ENCODE measurements at regions not wholly inside any gene's neighbourhood (a gene's known extent, or its start where the extent isn't known, plus 50 kb on each side); places are given as distances from the start of the nearest gene placed in this dataset.

DNA sequence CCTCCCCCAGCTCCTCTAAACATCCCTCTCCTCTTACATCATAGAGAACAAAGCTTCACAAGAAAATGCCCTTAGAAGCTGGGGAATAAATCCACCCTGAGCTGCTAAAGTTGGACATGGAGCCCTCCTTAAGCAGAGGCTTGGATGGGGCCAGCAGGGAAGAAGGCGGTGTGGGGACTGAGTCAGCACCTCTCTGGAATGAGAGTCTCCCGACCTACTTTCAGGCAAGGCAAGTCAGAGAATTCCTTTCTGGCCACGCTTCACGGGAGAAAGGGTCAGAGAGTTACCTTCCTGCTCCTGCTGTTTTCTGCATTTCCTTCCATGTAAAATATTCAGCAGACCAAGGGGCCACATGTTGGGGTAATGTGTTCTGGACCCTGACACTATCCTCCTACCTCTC is 113.3 kb upstream of the PRB2 start:
- no peaks in the 10 kb centered on the region for H3K27me3 ChIP-seq (ENCODE audit: insufficient read depth, poor library complexity, severe bottlenecking)
- no peaks in the 10 kb centered on the region for H3K36me3 ChIP-seq (ENCODE audit: low read depth)
- H3K4me1 ChIP-seq (ENCODE audit: insufficient read depth, poor library complexity, severe bottlenecking), result no peaks in the 10 kb centered on the region
- no peak for ATAC-seq (ENCODE audit: low read depth)
- H3K4me3 ChIP-seq (ENCODE audit: severe bottlenecking), result no peak overlapping the region
- H3K27ac ChIP-seq (ENCODE audit: poor library complexity, severe bottlenecking), result no peak overlapping the region
- no peak for DNase-seq (ENCODE audit: low spot score)
- no peaks in the 10 kb centered on the region for H3K9me3 ChIP-seq (ENCODE audit: severe bottlenecking)
- TF ChIP-seq, protein P1, sequence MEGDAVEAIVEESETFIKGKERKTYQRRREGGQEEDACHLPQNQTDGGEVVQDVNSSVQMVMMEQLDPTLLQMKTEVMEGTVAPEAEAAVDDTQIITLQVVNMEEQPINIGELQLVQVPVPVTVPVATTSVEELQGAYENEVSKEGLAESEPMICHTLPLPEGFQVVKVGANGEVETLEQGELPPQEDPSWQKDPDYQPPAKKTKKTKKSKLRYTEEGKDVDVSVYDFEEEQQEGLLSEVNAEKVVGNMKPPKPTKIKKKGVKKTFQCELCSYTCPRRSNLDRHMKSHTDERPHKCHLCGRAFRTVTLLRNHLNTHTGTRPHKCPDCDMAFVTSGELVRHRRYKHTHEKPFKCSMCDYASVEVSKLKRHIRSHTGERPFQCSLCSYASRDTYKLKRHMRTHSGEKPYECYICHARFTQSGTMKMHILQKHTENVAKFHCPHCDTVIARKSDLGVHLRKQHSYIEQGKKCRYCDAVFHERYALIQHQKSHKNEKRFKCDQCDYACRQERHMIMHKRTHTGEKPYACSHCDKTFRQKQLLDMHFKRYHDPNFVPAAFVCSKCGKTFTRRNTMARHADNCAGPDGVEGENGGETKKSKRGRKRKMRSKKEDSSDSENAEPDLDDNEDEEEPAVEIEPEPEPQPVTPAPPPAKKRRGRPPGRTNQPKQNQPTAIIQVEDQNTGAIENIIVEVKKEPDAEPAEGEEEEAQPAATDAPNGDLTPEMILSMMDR (IDR thresholded peaks at IDR 0.05; ENCODE audit: poor library complexity, severe bottlenecking), result no peak

DNA sequence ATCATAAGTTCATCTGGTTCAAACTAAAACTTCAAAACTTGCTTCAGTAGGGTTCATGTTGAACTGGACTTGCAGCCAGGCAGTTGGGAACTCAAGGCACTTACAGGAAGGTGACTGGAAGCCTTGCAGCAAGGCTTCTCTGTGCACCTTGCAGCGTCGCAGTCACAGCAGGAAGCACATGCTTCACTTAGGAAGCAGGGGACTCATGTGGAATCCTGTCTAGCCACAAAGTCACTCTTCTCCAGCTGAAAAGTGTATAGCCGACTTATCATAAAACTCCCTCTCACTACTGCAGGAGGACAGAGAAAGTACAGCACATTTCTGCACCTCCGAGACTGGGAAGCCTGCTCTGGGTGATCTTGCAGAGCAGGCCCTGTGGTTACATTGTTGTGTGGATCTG is 114.0 kb upstream of the PRB2 start:
- Histone ChIP-seq H3K4me3 (ENCODE audit: severe bottlenecking) (no peak overlapping the region), H3K4me1 (ENCODE audit: insufficient read depth, poor library complexity, severe bottlenecking) (no peaks in the 10 kb centered on the region), H3K36me3 (ENCODE audit: low read depth) (no peaks in the 10 kb centered on the region), H3K9me3 (ENCODE audit: severe bottlenecking) (no peaks in the 10 kb centered on the region), H3K27ac (ENCODE audit: poor library complexity, severe bottlenecking) (no peak overlapping the region), H3K27me3 (ENCODE audit: insufficient read depth, poor library complexity, severe bottlenecking) (no peaks in the 10 kb centered on the region)
- DNase-seq (ENCODE audit: low spot score) (no peak), ATAC-seq (ENCODE audit: low read depth) (no peak)
- TF ChIP-seq, protein P1 (IDR thresholded peaks at IDR 0.05; ENCODE audit: poor library complexity, severe bottlenecking), result no peak

DNA sequence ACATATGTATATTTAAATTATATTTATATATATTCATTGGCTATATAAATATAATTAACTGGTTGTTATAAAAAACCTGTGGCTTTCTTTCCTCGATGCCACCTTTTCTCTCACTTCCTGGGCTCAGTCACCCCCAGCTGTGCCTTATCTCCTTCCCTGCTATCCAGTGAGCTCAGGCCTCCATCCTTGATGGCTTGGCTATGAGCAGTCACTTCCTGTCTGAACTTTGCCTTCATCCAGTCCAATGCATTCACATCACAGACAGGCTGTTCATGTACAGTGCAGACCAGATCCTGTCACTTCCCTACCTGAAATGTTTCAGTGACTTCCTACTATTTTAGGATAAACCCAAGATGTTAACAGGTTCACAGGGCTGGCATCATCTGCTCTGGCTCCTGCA is 115.3 kb upstream of the PRB2 start:
- Histone ChIP-seq H3K27me3 (ENCODE audit: insufficient read depth, poor library complexity, severe bottlenecking) (no peaks in the 10 kb centered on the region), H3K36me3 (ENCODE audit: low read depth) (no peaks in the 10 kb centered on the region), H3K4me1 (ENCODE audit: insufficient read depth, poor library complexity, severe bottlenecking) (no peaks in the 10 kb centered on the region), H3K27ac (ENCODE audit: poor library complexity, severe bottlenecking) (no peak overlapping the region), H3K4me3 (ENCODE audit: severe bottlenecking) (no peak overlapping the region), H3K9me3 (ENCODE audit: severe bottlenecking) (no peaks in the 10 kb centered on the region)
- TF ChIP-seq, protein P1 (IDR thresholded peaks at IDR 0.05; ENCODE audit: poor library complexity, severe bottlenecking), result no peak
- ATAC-seq (ENCODE audit: low read depth) (no peak), DNase-seq (ENCODE audit: low spot score) (no peak)

DNA sequence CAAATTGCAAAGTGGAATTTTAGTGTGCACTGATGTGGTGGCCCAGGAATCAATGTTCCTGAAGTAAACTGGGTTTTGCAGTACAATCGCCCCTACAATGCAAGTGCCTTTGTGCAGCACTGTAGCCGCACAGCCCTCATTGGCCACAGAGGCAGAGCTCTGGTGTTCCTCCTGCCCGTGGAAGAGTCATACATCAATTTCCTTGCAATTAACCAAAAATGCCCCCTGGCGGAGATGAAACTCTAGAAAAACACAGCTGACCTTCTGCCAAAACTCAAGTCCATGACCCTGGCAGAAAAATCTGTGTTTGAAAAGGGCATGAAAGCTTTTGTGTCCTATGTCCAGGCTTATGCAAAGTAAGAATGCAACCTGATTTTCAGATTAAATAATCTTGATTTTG is 117.9 kb upstream of the PRB2 start:
- ATAC-seq (ENCODE audit: low read depth), result no peak
- no peak for DNase-seq (ENCODE audit: low spot score)
- no peak overlapping the region for H3K4me3 ChIP-seq (ENCODE audit: severe bottlenecking)
- H3K9me3 ChIP-seq (ENCODE audit: severe bottlenecking), result no peaks in the 10 kb centered on the region
- no peaks in the 10 kb centered on the region for H3K36me3 ChIP-seq (ENCODE audit: low read depth)
- H3K27ac ChIP-seq (ENCODE audit: poor library complexity, severe bottlenecking), result no peak overlapping the region
- TF ChIP-seq, protein P1 (IDR thresholded peaks at IDR 0.05; ENCODE audit: poor library complexity, severe bottlenecking), result no peak
- H3K27me3 ChIP-seq (ENCODE audit: insufficient read depth, poor library complexity, severe bottlenecking), result no peaks in the 10 kb centered on the region
- no peaks in the 10 kb centered on the region for H3K4me1 ChIP-seq (ENCODE audit: insufficient read depth, poor library complexity, severe bottlenecking)

DNA sequence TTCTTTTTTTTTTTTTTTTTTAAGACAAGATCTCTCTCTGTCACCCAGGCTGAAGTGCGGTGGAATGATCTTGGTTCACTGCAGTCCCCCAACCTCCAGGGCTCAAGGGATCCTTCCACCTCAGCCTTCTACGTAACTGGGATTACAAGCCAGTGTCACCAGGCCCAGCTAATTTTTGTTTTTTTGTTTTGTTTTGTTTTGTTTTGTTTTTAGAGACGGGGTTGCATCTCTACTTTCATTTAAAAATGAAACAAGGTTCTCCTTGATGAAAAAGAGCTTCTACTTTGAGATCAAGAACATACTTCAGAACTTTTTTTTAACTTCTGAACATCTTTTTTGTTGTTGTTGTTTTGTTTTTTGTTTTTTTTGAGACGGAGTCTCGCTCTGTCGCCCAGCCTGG is 121.7 kb upstream of the PRB2 start:
- Histone ChIP-seq H3K9me3 (ENCODE audit: severe bottlenecking) (no peaks in the 10 kb centered on the region), H3K27me3 (ENCODE audit: insufficient read depth, poor library complexity, severe bottlenecking) (no peaks in the 10 kb centered on the region), H3K4me3 (ENCODE audit: severe bottlenecking) (no peak overlapping the region), H3K36me3 (ENCODE audit: low read depth) (no peaks in the 10 kb centered on the region), H3K27ac (ENCODE audit: poor library complexity, severe bottlenecking) (no peak overlapping the region), H3K4me1 (ENCODE audit: insufficient read depth, poor library complexity, severe bottlenecking) (no peaks in the 10 kb centered on the region)
- TF ChIP-seq, protein P1 (IDR thresholded peaks at IDR 0.05; ENCODE audit: poor library complexity, severe bottlenecking), result no peak
- DNase-seq (ENCODE audit: low spot score), result no peak
- ATAC-seq (ENCODE audit: low read depth), result no peak
